HepG2 (cell line): ENCODE measurements at regions not wholly inside any gene's neighbourhood (a gene's known extent, or its start where the extent isn't known, plus 50 kb on each side); places are given as distances from the start of the nearest gene placed in this dataset.
A peak's percentile ranks its signal among the peaks of the same experiment; 100 is the strongest.

Experiments
- ATAC-seq: fragments of 200-7000 bp; cut with Tn5 transposase; 3 replicates; pipeline ENCODE4 v1.9.1; 2020; ENCODE audit warnings: mild to moderate bottlenecking, moderate library complexity
- BruUV-seq: library from RNA; stranded (reverse); fragments of 400-500 nt; replicated peaks from 2 replicates; lab custom pipeline; 2021; lab: Mats Ljungman, UMichigan
- CTCF ChIA-PET: fragments of 300-600 bp; formaldehyde crosslinking; extraction: SDS; loops from one replicate; lab custom pipeline; 2021; ENCODE audit warnings: low total read pairs, inconsistent platforms, low intra/inter-chr PET ratio; lab: Yijun Ruan, JAX
- POLR2A ChIA-PET: fragments of 350-600 bp; sonication (Branson Sonifier 250); formaldehyde crosslinking; loops from one replicate; lab custom pipeline; 2020; ENCODE audit warnings: antibody characterized with exemption, inconsistent platforms; lab: Yijun Ruan, JAX
- DNase-seq: peaks from one replicate; pipeline ENCODE4 v3.0.0-alpha.2; 2015; ENCODE audit warnings: low spot score
- FAIRE-seq: peaks from 3 replicates; lab custom pipeline; 2011; peaks lifted over from hg19 to GRCh38; lab: Jason Lieb, UNC
- H2AFZ ChIP-seq: one replicate; pipeline ENCODE4 v1.6.1; 2011; ENCODE audit warnings: low read length, inconsistent platforms
- H3K27ac ChIP-seq: fragments of 300-600 bp; 3 replicates; pipeline ENCODE4 v1.8.0; 2011; ENCODE audit warnings: mixed run types, mild to moderate bottlenecking, mixed read lengths, low read length, inconsistent platforms; ENCODE audit not compliant: insufficient read depth; ENCODE audit errors: extremely low read length
- H3K27me3 ChIP-seq, 2 experiments: fragments of 200-600 bp in 1 of 2; 2 replicates in 1 of 2; 3 replicates in 1 of 2; pipeline versions ENCODE4 v1.6.0 to v1.8.0; 2011; ENCODE audit warnings: low read length in 2 of 2, mild to moderate bottlenecking in 2 of 2, moderate library complexity in 2 of 2, inconsistent platforms in 1 of 2; ENCODE audit not compliant: insufficient read depth in 2 of 2, control insufficient read depth in 1 of 2
- H3K36me3 ChIP-seq, 2 experiments: fragments of 200-600 bp in 1 of 2; replicated peaks in 1 of 2; 2 replicates in 1 of 2; 3 replicates in 1 of 2; pipeline versions ENCODE4 v1.5.1 to v1.8.0; 2011; ENCODE audit warnings: low read length in 2 of 2, inconsistent platforms in 1 of 2; ENCODE audit not compliant: insufficient read depth in 2 of 2, control insufficient read depth in 1 of 2
- H3K4me1 ChIP-seq: 2 replicates; pipeline ENCODE4 v1.5.1; 2012; ENCODE audit warnings: low read length, inconsistent platforms; ENCODE audit not compliant: insufficient read depth
- H3K4me2 ChIP-seq: 2 replicates; pipeline ENCODE4 v1.6.0; 2011; ENCODE audit warnings: low read depth, low read length, inconsistent platforms
- H3K4me3 ChIP-seq, 3 experiments: fragments of 200-600 bp in 1 of 3; sonication (generic), shearing (Covaris generic) in 1 of 3; replicated peaks in 1 of 3; 2 replicates each; pipeline ENCODE4 v1.5.1; 2011 to 2016; ENCODE audit warnings: low read length in 3 of 3, inconsistent platforms in 2 of 3, low read depth in 2 of 3, mild to moderate bottlenecking in 2 of 3, control low read depth in 1 of 3, mixed read lengths in 1 of 3; ENCODE audit not compliant: insufficient read depth in 1 of 3
- H3K79me2 ChIP-seq: one replicate; pipeline ENCODE4 v1.6.1; 2011; ENCODE audit warnings: low read length, inconsistent platforms; ENCODE audit not compliant: insufficient read depth
- H3K9ac ChIP-seq: 2 replicates; pipeline ENCODE4 v1.6.0; 2011; ENCODE audit warnings: mild to moderate bottlenecking, low read depth, low read length, inconsistent platforms; ENCODE audit not compliant: insufficient read depth
- H3K9me3 ChIP-seq: 2 replicates; pipeline ENCODE4 v1.5.1; 2012; ENCODE audit warnings: mild to moderate bottlenecking, low read length
- H4K20me1 ChIP-seq: 2 replicates; pipeline ENCODE4 v1.6.0; 2011; ENCODE audit warnings: inconsistent platforms, mild to moderate bottlenecking, low read length, moderate library complexity; ENCODE audit not compliant: insufficient read depth
- FOSL2 ChIP-seq: sonication (generic); formaldehyde crosslinking; IDR thresholded peaks from 2 replicates; pipeline ENCODE4 v1.4.0; 2020; ENCODE audit warnings: missing genetic modification reagents
- ZNF382 ChIP-seq: sonication (generic); formaldehyde crosslinking; IDR thresholded peaks from 2 replicates; pipeline ENCODE4 v1.5.0; 2020; ENCODE audit warnings: missing genetic modification reagents, mild to moderate bottlenecking, borderline replicate concordance
- ZNF644 ChIP-seq: IDR thresholded peaks from 2 replicates; pipeline ENCODE4 v1.6.1; 2016; ENCODE audit warnings: low read depth
- WGBS: methylation state at CpG from one replicate; pipeline ENCODE4 v1.1.6; 2017; ENCODE audit warnings: low lambda C conversion rate; 5-methylcytosine and 5-hydroxymethylcytosine counted together
- in situ Hi-C: cut with HindIII; loops from 2 replicates; pipeline ENCODE4 v1.10.0; 2017; ENCODE audit warnings: low pct_unique_long_range_greater_than_20kb; ENCODE audit not compliant: extremely low pct_ligation_motif_present
- intact Hi-C: fragments of 100-400 bp; cut with micrococcal nuclease; formaldehyde crosslinking; loops from one replicate; pipeline ENCODE4 v1.10.0; 2022; ENCODE audit not compliant: unreplicated experiment
- TF ChIP-seq, protein P1 (sequence below): sonication (generic); formaldehyde crosslinking; IDR thresholded peaks from 2 replicates; pipeline ENCODE4 v1.5.0; 2020; ENCODE audit warnings: mild to moderate bottlenecking, missing genetic modification reagents
- TF ChIP-seq, protein P2 (sequence below): IDR thresholded peaks from 2 replicates; pipeline ENCODE4 v1.4.0; 2020; ENCODE audit warnings: mild to moderate bottlenecking, missing genetic modification reagents
- TF ChIP-seq, protein P3 (sequence below): sonication (generic); formaldehyde crosslinking; IDR thresholded peaks from 2 replicates; pipeline ENCODE4 v1.4.0; 2020; ENCODE audit warnings: missing genetic modification reagents, borderline replicate concordance

DNA sequence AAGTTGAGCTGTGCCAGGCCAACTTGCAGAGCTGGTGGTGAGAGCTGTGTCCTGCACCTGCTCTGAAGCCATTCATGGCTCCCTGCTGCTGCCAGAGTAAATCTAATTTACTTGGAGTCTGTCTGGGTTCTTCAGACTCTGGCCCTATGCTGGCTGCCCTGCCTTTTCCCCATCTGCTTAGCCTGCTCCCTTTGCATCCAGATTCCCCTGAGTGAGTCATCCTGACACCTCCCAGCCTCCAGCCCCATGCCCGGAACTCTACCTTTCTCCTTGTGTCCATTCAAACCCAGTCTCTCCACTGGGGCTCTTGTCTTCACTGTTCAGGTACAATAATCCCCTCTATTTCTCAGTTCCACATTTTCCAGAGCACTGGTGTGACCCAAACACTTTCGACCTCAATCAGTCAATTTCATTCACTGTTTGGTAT, 434.4 kb upstream of the ZMIZ1 start:
- 38% methylated on average over 2 of the region's 2 CpGs for WGBS
- no peaks in the 10 kb centered on the region for H3K79me2 ChIP-seq
- FAIRE-seq (no peak), ATAC-seq (peak; percentile 40; the same call in 1 of the 3 replicates), DNase-seq (no peak)
- peaks cover 24% of the 10 kb centered on the region for H3K4me1 ChIP-seq
- in situ Hi-C loops, result no loop called here
- no peaks in the 10 kb centered on the region for H3K36me3 ChIP-seq
- no TSS peak for BruUV-seq
- ChIA-PET CTCF (no interaction called here), POLR2A (no interaction called here)
- H3K27me3 ChIP-seq, result peaks cover 0 to 2% of the 10 kb centered on the region in 2 experiments; a peak in 1 of 5 replicates
- no peak overlapping the region for H3K4me3 ChIP-seq
- no peak overlapping the region for H3K4me2 ChIP-seq
- intact Hi-C loops, result no loop called here
- H4K20me1 ChIP-seq, result no peaks in the 10 kb centered on the region
- no peak overlapping the region for H3K27ac ChIP-seq
- no peaks in the 10 kb centered on the region for H3K9me3 ChIP-seq
- H2AFZ ChIP-seq, result no peak overlapping the region
- H3K9ac ChIP-seq, result no peak overlapping the region
- TF ChIP-seq, protein P1, sequence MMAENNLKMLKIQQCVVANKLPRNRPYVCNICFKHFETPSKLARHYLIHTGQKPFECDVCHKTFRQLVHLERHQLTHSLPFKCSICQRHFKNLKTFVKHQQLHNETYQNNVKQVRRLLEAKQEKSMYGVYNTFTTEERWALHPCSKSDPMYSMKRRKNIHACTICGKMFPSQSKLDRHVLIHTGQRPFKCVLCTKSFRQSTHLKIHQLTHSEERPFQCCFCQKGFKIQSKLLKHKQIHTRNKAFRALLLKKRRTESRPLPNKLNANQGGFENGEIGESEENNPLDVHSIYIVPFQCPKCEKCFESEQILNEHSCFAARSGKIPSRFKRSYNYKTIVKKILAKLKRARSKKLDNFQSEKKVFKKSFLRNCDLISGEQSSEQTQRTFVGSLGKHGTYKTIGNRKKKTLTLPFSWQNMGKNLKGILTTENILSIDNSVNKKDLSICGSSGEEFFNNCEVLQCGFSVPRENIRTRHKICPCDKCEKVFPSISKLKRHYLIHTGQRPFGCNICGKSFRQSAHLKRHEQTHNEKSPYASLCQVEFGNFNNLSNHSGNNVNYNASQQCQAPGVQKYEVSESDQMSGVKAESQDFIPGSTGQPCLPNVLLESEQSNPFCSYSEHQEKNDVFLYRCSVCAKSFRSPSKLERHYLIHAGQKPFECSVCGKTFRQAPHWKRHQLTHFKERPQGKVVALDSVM (CRISPR knock-in tag), result no peak
- TF ChIP-seq, protein P2, sequence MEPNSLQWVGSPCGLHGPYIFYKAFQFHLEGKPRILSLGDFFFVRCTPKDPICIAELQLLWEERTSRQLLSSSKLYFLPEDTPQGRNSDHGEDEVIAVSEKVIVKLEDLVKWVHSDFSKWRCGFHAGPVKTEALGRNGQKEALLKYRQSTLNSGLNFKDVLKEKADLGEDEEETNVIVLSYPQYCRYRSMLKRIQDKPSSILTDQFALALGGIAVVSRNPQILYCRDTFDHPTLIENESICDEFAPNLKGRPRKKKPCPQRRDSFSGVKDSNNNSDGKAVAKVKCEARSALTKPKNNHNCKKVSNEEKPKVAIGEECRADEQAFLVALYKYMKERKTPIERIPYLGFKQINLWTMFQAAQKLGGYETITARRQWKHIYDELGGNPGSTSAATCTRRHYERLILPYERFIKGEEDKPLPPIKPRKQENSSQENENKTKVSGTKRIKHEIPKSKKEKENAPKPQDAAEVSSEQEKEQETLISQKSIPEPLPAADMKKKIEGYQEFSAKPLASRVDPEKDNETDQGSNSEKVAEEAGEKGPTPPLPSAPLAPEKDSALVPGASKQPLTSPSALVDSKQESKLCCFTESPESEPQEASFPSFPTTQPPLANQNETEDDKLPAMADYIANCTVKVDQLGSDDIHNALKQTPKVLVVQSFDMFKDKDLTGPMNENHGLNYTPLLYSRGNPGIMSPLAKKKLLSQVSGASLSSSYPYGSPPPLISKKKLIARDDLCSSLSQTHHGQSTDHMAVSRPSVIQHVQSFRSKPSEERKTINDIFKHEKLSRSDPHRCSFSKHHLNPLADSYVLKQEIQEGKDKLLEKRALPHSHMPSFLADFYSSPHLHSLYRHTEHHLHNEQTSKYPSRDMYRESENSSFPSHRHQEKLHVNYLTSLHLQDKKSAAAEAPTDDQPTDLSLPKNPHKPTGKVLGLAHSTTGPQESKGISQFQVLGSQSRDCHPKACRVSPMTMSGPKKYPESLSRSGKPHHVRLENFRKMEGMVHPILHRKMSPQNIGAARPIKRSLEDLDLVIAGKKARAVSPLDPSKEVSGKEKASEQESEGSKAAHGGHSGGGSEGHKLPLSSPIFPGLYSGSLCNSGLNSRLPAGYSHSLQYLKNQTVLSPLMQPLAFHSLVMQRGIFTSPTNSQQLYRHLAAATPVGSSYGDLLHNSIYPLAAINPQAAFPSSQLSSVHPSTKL (CRISPR knock-in tag), result no peak
- peak; percentile 44; the same call in 1 of the 2 replicates for TF ChIP-seq FOSL2 (CRISPR knock-in tag)
- no peak for TF ChIP-seq ZNF644
- TF ChIP-seq, protein P3, sequence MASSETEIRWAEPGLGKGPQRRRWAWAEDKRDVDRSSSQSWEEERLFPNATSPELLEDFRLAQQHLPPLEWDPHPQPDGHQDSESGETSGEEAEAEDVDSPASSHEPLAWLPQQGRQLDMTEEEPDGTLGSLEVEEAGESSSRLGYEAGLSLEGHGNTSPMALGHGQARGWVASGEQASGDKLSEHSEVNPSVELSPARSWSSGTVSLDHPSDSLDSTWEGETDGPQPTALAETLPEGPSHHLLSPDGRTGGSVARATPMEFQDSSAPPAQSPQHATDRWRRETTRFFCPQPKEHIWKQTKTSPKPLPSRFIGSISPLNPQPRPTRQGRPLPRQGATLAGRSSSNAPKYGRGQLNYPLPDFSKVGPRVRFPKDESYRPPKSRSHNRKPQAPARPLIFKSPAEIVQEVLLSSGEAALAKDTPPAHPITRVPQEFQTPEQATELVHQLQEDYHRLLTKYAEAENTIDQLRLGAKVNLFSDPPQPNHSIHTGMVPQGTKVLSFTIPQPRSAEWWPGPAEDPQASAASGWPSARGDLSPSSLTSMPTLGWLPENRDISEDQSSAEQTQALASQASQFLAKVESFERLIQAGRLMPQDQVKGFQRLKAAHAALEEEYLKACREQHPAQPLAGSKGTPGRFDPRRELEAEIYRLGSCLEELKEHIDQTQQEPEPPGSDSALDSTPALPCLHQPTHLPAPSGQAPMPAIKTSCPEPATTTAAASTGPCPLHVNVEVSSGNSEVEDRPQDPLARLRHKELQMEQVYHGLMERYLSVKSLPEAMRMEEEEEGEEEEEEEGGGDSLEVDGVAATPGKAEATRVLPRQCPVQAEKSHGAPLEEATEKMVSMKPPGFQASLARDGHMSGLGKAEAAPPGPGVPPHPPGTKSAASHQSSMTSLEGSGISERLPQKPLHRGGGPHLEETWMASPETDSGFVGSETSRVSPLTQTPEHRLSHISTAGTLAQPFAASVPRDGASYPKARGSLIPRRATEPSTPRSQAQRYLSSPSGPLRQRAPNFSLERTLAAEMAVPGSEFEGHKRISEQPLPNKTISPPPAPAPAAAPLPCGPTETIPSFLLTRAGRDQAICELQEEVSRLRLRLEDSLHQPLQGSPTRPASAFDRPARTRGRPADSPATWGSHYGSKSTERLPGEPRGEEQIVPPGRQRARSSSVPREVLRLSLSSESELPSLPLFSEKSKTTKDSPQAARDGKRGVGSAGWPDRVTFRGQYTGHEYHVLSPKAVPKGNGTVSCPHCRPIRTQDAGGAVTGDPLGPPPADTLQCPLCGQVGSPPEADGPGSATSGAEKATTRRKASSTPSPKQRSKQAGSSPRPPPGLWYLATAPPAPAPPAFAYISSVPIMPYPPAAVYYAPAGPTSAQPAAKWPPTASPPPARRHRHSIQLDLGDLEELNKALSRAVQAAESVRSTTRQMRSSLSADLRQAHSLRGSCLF (CRISPR knock-in tag), result no peak
- no peak for TF ChIP-seq ZNF382 (CRISPR knock-in tag)
